Stimulated activated naive CD8-positive, alpha-beta T cell treated with anti-CD3 and anti-CD28 coated beads, Interleukin-15, Interleukin-2, amounts not matched to agents 100 U/mL and 50 U/mL, for 24 hours (primary cell): ENCODE measurements at regions not wholly inside any gene's neighbourhood (a gene's known extent, or its start where the extent isn't known, plus 50 kb on each side); places are given as distances from the start of the nearest gene placed in this dataset.

Source experiments
- ATAC-seq: fragments of 150-1000 bp; cut with Tn5 transposase; one replicate; pipeline ENCODE4 v1.10.0; 2021
- DNase-seq: peaks from one replicate; pipeline ENCODE4 v3.0.0; 2021

DNA sequence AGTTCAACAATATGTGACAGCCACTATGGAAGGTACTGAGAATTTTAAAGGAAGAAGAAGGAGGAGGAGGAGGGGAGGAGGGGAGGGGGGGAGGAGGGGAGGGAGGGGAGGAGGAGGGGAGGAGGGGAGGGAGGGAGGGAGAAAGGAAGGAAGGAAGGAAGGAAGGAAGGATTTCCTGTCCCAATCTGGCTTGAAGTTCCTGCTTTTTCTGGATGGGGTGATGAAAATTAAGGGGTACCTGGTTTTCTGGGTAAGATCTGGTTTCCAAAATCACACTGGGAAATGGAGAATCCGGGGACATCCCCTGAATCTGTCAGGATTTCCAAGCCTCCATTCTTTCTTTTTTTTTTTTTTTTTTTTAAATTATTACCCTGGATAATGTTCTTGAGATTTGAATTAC, 271.8 kb downstream of the MTX2 start:
- no peak for DNase-seq

DNA sequence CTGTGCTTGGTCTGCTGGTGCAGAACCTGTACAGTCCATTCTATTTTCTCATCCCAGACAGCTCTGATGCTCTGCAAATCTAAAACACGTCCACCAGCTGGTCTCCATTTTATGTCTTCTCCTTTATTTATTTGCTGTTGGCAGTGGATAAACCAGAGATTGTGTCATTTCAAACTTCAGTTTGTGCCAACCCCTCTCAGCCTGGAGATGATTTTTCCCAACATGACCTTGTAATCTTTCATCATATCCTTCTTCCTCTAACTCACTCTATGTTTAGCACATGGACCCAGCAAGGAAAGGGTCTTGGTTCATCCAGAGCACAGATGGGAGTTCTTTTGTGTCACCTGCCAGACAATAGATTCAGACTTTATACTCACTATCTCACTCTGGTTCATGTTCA, 273.2 kb downstream of the MTX2 start:
- DNase-seq: no peak
- no peak for ATAC-seq

More for the DNA sequence above, 271.8 kb downstream of the MTX2 start:
- ATAC-seq: no peak

DNA sequence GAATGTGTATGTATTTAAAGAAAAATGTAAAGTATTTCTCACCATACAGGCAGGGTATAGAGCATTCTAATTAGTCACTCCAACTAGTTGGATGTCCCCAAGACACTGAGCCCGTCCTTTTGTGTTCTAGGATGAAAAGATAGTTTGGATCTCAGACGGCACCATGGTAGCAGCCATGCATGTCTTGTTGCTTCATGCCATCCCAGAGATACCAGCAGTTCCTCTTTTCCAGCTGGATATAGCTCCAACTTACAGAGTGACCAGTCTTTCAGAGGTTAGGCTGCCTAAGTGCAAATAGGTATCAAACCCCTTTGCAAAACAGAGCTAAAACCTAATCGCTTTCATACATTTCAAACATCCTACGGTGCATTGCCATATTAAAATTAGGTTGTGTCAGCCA, 275.3 kb downstream of the MTX2 start:
- DNase-seq (no peak), ATAC-seq (no peak)

DNA sequence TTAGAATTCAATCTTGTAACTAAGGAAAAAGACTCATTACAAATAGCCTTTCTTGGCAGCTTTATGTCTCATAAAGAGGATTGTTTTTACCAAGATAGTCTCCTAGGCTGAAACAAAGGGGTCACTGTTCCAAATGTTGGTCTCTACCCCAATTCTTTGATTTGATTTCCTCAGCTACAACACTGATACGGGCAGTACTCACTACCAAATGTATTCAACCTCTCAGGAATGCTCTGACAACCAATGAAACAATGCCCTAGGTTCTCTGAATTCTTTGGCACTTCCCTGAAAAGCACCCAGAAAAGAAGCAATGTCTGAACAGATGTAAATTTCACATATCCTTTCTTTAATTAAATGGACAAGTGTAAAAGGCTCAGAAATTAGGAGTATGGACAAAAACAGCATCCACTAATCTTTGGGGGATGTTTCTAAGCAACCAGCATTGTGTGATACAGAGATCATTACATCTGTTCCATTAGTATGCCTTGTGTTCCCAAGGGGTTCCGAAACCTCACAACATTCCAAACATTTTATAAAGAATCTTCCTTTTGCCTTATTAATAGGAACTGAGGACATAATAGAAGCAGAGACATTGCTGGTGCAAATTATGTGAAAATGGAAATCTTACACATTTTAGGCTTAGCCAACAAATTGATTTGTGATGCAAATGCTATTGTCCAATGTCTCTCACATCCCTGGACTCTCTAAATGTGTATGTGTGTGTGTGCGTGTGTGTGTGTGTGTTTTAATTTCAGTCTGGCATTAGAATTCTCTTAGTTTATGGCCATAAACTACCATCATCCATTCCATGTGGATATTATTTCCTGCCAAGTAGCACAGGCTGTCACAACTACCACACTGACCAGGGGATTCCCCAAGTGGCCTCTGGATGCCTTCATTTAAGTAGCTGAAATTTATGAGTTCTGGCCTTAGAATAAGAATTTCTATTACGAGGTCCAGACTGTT, 276.0 kb downstream of the MTX2 start:
- ATAC-seq: no peak
- no peak for DNase-seq

DNA sequence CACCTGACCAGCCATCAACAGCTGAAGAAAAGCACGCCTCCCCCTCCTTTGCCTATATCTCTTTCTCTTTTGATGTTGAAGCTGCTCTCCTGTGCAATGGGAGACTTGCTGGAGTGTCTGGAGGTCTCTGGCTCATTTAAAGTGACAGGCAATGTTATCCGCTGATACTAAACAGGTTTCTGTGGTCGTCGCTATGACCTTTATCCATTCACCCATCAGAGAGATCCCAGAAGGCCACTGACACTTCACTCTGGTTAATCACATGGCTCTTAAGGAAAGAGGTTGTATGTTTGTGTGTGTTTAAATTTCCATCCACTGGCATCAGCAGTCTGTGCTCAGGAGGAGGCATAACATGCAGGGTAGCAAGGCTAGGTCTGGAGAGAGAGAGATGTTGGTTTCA, 277.3 kb downstream of the MTX2 start:
- ATAC-seq (peak; percentile 23), DNase-seq (no peak)

DNA sequence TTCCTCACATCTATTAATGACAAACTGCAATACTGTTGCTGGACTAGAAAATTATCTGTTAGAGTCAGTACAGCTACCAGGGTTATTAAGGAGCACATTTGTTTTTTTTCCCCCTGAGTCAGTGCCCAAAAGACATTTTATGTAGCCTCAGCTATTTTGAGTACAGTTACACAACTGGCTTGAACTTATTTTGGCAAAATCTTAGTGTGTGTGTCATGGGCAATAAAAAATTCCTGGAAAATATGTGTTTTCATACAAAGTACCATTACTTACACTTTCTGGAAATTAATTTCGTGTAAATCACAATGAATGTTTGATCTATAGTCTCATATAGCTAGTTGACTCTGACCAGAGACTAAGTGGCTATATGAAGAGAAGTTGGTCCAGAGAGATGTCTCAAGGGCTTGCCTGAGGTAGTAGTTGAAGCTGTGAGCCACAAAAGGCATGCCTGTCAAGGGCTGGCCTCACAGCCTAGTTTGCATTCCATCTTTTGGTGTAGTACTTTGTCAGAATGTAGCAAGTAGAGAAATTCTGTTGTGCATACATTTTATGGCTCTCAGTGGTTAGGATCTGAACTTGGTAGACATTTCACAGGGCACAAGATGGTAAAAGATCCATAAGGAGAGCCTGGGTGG, 283.4 kb downstream of the MTX2 start:
- DNase-seq (no peak), ATAC-seq (no peak)

DNA sequence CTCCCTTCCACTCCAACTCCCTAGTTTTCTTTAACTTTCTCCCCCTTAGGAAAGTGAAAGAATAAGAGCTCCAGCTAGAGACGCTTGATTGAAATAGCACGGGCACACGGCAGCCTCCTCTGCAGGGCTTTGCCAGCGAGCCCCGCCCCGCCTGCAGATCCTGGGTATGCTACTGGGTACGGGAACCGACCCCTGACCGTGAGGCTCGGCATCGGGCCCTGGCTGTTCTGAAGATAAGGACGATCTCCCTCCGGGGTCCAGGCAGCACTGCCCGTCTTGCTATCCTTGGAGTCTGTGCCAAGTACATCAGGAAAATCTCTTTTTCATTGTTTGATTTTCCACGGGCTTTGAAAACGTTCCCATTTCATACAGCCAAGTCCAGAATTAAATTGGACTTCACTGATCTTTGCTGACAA, 284.5 kb downstream of the MTX2 start:
- no peak for ATAC-seq

DNA sequence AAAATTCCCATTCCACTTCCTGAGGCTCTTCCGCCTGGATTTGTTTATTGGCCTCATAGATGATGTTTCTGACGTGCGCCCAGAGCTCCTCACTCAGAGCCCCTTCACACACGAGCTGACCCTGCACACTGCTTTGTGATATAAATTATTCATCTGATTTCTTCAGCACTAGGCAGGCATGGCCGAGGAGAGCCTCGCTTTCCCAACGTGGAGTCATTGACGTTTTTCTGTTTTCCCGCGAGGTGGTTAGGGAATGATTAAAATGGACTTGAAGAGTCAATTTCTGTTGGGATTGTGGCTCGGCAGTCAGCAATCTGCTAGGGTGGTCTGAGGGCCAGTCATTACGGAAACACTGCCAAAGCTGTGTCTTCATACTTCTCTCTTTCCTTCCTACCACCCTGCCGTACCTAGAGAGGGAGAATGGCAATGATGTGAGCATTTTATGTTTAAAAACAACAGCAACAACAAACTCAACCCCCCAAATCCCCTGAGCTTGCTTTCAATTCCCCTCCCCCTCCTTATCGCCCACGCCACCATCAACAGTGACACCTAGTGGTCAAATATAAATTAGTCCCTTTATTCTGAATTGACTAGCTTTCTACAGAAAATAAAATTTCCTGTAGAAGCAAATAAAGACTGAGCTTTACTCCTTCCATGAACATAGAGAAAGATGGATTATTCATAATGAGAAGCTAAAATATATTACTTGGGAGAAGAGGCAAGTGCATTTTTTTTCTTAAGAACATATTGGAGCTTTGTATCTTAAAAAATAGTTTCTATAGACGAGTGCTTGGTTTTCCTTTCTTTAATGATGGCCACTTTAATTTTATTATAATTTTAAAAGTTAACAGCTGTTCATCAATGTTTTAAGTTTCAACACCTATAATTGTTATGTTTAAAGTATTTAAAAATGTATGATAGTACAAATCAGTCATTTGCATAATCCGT, 285.1 kb downstream of the MTX2 start:
- DNase-seq (peak; percentile 27), ATAC-seq (peak; percentile 41)

More for the DNA sequence above, 284.5 kb downstream of the MTX2 start:
- DNase-seq: peak; percentile 43

DNA sequence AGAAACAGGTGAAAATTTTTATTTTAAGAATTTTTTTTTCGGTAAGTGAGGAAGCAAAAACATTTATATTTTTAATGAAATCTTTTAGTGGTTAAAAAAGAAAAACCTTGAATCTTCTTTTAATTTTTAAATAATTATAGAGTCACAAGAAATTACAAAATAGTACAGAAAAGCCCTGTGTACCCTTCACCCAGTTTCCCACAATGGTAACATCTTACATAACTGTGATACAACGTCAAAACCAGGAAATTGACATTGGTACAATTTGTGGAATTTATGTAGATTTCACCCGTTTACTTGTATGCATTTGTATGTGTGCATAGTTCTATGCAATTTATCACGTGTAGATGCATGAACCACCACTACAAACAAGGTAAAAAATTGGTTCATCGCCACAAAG, 285.9 kb downstream of the MTX2 start:
- no peak for DNase-seq
- no peak for ATAC-seq

DNA sequence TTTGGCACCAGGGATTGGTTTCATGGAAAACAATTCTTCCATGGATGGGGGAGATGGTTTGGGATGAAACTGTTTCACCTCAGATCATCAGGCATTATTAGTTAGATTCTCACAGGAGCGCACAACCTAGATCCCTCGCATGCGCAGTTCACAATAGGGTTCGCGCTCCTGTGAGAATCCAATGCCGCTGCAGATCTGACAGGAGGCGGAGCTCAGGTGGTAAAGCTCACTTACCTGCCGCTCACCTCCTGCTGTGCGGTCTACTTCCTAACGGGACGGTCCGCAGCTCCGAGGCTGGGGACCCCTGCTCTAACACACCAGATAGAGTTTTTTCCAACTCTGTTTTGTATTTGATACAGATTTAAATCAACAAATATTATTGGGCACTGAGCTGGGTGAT, 286.5 kb downstream of the MTX2 start:
- no peak for ATAC-seq
- DNase-seq: no peak

DNA sequence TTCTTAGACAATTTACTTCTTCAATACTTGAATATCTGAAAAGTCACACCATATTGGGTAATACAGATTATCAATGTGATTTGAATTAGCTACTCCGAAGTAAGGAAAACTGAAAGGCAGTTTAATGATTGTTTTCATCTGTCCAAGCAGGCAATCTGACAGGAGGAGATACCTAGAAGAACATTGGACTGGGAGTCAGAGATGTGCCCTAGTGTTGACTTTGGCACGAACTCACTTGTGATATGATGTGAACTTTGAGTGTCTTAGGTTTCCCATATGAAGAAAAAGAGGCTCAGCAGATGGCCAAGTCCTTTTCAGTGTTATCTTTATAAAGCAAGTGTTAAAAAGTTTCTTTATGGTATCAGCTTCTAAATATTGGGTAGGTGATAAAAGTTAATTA, 287.1 kb downstream of the MTX2 start:
- ATAC-seq (no peak), DNase-seq (no peak)

DNA sequence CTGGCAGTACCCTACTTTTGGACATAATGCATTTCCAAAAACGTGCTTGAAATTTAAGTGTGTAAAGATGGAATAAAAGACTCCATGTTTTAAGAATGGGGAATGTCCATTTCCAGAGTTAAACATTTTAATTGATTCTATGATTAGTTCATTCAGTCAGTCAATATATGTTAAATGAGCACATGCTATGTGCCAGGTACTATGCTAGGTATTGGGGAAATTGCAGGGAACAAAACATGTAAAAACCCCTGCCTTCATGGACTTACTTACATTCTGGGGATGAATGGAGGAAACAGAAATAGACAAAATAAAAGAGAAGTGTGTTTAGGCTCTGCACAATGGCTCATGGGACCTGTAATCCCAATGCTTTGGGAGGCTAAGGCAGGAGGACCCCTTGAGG, 288.6 kb downstream of the MTX2 start:
- ATAC-seq (no peak), DNase-seq (no peak)

DNA sequence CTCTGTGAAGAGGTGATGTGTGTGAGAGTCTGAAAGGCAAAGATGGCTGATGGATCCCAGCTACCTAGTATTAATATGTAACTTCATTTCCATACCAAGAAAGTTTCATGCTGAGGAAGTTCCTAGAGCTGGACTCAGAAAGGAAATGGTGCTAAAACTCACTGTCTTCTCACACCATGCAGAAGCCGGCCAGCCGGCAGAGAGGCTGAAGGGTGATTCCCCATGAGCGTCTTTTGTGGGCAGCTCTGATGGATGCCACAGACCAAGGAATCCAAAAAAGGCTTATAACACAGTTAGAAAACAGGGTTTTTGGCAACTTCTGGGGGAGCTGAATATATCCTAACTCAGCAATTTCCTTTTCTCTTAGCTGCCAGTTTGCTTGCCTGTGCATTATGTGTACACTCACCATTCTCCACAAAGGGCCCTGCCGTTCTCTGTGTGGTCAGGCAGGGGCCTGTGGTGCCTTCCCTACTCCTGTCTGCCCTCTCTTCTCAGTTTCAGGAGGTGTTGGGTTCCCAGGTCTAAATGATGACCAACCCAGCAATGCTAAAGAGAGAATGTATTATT, 289.4 kb downstream of the MTX2 start:
- ATAC-seq (no peak), DNase-seq (no peak)

DNA sequence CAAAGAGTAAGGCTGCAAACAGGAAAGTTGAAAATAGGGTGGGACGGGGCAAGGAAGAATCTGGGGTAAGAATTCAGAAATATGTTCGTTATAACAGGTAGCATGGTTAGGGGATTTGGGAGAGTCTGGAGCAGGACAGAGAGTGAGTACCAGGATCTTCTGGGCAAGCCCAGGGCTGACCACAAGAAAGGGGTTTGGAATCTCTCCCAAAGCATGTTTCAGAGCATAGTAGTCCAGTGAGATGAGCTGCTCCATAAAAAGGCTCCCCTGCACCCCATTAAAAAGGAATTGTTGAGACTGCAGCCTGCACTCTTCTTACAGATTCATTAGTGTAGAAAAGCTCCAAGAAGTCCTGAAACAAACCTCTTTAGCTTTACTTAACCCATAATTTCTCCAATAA, 291.1 kb downstream of the MTX2 start:
- DNase-seq (no peak), ATAC-seq (no peak)

DNA sequence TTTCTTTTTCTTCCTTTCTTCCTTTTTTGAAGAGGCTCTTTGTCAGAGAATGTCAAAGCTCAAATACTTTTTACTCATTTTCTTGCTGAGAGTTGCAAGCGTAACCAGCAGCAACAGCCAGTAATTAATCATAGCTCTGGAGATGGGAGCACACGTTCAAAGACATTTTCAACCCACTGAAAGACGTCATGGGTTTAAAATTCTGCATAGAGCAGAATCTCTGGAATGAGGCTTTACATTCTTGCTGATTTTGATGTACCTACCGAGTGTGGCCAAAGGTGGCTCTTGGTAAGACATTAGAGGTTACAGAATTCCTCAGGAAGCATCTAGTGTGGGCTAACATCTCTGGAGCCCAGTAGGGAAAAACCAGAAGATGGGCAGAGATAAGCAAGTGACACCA, 292.5 kb downstream of the MTX2 start:
- DNase-seq: no peak
- no peak for ATAC-seq

DNA sequence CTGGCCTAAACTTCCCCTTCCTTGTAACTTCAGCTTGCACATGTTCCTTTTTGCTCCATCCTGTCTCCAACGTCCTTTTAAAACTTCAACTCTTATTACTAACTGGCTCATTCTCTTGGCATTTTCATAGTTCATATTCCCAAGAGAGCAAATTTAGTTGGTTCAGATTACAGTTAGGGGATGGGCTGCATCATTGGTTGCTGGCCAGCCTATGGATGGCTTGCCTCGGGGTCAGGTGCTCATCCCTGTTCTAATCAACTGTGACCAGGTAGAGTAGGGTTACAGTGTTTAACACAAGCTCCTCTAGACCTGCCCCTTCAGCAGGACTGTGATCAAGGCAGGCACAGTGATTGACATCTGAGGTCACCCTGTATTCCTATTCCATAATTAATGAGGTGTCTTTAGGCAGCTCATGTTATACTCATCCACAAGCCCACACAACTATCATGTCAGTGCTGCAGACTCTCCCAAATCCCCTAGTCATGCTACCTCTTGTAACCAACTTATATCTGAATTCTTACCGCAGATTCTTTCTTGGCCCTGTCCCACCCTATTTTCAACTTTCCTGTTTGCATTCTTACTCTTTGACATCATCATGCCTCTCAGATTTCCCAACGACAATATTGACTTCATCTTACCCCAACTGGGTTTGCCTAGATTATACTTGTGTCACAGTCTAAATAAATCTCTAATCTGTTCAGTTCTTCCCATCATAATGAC, 293.3 kb downstream of the MTX2 start:
- DNase-seq (no peak), ATAC-seq (no peak)

DNA sequence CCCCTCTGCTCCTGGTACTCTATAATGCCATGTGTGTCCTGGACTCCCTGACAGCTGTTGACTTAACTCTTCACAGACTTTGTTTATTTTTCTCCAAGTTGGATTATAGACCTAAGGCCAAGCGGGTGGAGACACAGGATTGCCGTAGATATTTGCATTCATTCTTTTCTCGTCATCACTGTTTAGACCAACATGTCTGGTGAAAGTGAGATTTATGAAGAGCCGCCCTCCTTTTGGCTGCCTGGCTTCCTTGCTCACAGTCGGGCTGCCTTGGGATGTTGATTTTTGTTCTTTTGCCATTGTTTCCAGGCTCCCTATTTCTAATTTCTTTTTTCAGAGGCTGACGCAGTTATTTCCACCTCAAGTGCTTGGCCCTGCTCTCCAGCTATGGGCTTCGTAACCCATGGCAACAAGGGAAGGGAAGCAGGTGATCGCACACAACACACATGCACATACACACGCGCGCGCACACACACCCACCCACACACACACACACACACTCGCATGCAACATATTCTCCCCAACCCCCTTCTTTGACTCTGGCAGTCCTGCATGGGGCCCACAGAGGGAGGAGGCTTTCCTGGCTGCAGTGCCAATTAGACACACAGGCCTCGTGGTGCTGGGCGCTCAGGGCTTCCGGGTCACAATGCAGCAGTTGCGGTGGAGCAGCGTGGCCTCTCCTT, 296.5 kb downstream of the MTX2 start:
- DNase-seq (no peak), ATAC-seq (no peak)

DNA sequence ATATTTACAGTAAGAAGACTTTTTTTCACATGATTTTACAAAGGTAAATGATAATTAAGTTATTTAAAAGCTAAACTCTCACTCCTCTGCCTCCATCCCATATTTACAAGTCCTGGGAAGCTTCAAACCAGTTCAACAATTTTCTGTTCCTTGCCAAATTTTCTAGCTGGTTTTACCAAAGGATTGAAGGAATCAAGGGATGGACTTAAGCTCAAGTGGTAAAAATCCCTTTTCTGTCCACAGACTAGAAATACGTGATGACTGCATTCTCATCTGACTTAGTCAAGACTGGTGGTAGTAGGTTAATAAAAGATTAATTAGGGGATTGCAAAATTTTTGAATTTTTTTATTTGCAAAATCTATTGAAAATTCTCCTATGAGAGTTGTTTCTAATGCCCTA, 297.3 kb downstream of the MTX2 start:
- ATAC-seq (no peak), DNase-seq (no peak)

DNA sequence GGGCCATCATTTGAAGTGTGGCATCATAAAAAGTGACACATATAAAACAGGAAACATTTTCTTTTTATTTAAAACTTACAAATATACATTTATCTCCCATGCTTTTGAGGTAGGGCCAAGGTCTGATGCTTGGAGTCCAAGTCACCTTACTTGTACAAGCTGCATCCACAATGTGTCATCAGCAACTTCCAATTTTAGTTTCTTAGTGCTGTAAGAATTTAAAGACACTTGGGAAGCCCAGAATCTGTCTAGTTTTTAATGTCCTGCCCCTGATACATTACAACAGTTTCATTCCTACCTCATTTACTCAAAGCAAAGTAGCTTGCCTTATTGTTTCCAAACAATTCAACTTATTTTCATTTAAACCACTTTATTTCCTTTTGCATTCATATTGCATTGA, 297.7 kb downstream of the MTX2 start:
- ATAC-seq: no peak
- DNase-seq: no peak

DNA sequence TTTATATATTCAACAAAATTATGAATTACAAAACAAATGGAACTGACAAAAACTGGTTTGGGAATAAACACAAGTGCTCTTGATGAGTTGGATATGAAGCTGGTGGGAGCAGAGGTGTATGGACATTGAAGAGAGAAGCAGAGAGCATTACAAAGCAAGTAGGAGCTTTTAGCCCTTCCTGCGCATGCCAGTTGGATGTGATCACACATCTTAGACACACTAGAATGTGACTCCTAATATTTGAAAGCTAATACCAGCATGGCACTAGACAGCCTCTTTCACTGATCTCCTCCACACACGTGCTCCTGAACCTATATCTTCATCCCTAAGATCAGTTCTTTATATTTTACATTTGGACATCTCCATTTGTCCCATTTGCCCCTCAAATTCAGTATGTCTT, 298.1 kb downstream of the MTX2 start:
- ATAC-seq (no peak), DNase-seq (no peak)

DNA sequence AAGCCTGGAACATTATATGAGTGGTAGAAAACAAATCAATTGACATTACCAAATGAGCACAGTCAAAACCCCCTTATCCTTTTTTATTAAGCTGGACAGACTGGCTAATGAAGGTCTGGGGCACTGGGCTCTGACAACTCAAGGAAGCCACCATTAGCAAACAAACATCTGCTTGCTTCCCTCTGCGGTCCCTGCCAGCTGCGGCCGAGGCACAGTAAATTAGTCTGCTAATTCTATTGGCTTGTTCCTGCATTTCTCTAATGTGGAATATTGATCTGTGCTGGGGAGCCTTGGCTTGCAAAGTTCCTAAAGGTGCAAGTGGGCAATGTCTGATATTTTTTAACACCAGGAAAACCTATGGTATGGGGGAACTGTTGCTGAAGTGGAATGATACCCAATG, 300.3 kb downstream of the MTX2 start:
- DNase-seq: no peak

More for the DNA sequence above, 300.3 kb downstream of the MTX2 start:
- no peak for ATAC-seq
